ENCODE measurements at regions not wholly inside any gene's neighbourhood (a gene's known extent, or its start where the extent isn't known, plus 50 kb on each side); places are given as distances from the start of the nearest gene placed in this dataset.

DNA sequence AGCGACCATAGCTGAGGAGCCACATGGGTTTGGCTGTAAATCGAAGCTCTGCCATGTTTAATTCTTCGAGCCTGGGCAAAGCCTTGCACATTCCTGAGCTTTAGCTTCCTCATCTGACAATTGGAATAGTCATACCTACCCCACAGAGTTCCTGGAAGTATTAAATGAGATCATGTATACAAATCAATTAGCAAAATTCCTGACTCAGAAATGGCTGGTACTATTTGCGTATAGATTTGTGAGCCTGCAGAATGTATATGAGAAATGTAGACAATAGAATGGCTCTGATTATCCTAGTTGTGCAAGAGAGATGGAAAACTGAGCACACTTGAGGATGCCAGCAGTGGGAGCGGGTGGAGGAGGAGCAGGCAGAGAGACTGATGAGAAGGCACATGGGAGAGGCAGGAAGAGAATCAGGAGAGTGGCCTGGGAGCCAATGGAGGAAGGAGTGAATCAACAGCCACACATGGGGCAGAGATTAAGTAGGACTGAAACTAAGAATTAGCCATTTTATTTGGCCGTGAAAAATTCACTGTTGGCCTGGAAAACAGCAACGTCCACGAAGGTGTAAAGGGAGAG is 128.0 kb upstream of the C1GALT1 start:
- no peaks in the 10 kb centered on the region for H3K9me3 ChIP-seq (ENCODE audit: insufficient read depth in 2 of 2, low read depth in 1 of 2, low read length in 1 of 2)
- POLR2A ChIA-PET (ENCODE audit: partially characterized antibody), result no interaction called here
- DNase-seq (ENCODE audit: low read depth in 1 of 2, low spot score in 2 of 2), result no peak
- no peaks in the 10 kb centered on the region for H4K20me1 ChIP-seq (replicated peaks in 1 of 2; ENCODE audit: control insufficient read depth in 1 of 2, insufficient read depth in 2 of 2, low read length in 2 of 2)
- H4K5ac ChIP-seq (ENCODE audit: insufficient read length, low read depth, low read length), result no peak overlapping the region
- H3K14ac ChIP-seq (ENCODE audit: insufficient read length), result no peak overlapping the region
- no peak overlapping the region for H2BK12ac ChIP-seq (ENCODE audit: low read depth, low read length)
- H4K8ac ChIP-seq (ENCODE audit: extremely low read depth, insufficient read depth, low read length), result no peak overlapping the region
- no peak overlapping the region for H3K23ac ChIP-seq (ENCODE audit: insufficient read length)
- no peak overlapping the region for H3K27ac ChIP-seq (ENCODE audit: low read depth, low read length)
- H3K79me1 ChIP-seq (ENCODE audit: low read depth, low read length), result no peaks in the 10 kb centered on the region
- H2BK5ac ChIP-seq (ENCODE audit: low read depth, low read length), result no peak overlapping the region
- no peaks in the 10 kb centered on the region for H3K23me2 ChIP-seq (ENCODE audit: low read depth, low read length)
- H3K9ac ChIP-seq (replicated peaks in 1 of 4; ENCODE audit: extremely low read depth in 1 of 4, low read depth in 3 of 4, low read length in 3 of 4), result no peak overlapping the region
- H3K56ac ChIP-seq (replicated peaks; ENCODE audit: insufficient read length, low read depth, low read length), result no peak overlapping the region
- no peak overlapping the region for H2BK120ac ChIP-seq (replicated peaks; ENCODE audit: low read depth, low read length)
- no peaks in the 10 kb centered on the region for H3K27me3 ChIP-seq (replicated peaks in 1 of 4; ENCODE audit: control insufficient read depth in 3 of 4, extremely low read depth in 1 of 4, insufficient read depth in 3 of 4, low read length in 3 of 4)
- no peaks in the 10 kb centered on the region for H3K36me3 ChIP-seq (ENCODE audit: control insufficient read depth in 2 of 4, insufficient read depth in 4 of 4, low read length in 3 of 4)
- H3K4me2 ChIP-seq (ENCODE audit: insufficient read depth in 1 of 2, low read depth in 2 of 2, low read length in 2 of 2), result no peak overlapping the region
- TF ChIP-seq RFX5 (IDR thresholded peaks at IDR 0.05; ENCODE audit: borderline replicate concordance, low read depth, low read length) (no peak), RAD21 (IDR thresholded peaks at IDR 0.05 in 1 of 2, conservative IDR thresholded peaks at IDR 0.05 in 1 of 2; ENCODE audit: low read depth in 2 of 2, low read length in 2 of 2) (no peak), CHD2 (IDR thresholded peaks at IDR 0.05; ENCODE audit: low read length) (no peak), SUZ12 (IDR thresholded peaks at IDR 0.05; ENCODE audit: low read length) (no peak), CREB1 (IDR thresholded peaks at IDR 0.05) (no peak), RXRA (IDR thresholded peaks at IDR 0.05; ENCODE audit: insufficient read depth, low read depth, low read length) (no peak), CBX5 (IDR thresholded peaks at IDR 0.05; ENCODE audit: low read depth, low read length) (no peak)
- TF ChIP-seq, protein P1, sequence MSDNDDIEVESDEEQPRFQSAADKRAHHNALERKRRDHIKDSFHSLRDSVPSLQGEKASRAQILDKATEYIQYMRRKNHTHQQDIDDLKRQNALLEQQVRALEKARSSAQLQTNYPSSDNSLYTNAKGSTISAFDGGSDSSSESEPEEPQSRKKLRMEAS (IDR thresholded peaks at IDR 0.05), result no peak
- no peaks in the 10 kb centered on the region for H3K79me2 ChIP-seq (ENCODE audit: control insufficient read depth in 1 of 2, insufficient read depth in 2 of 2, low read length in 2 of 2)
- H2AFZ ChIP-seq (ENCODE audit: low read length), result no peak overlapping the region
- WGBS, 2 experiments (ENCODE audit: extremely low coverage in 1 of 2, insufficient coverage in 1 of 2, insufficient read length in 1 of 2, insufficient replicate concordance in 2 of 2, low coverage in 1 of 2, low lambda C conversion rate in 2 of 2, missing lambda C conversion rate in 1 of 2), result 90% methylated on average over 8 of the region's 8 CpGs; no CpG with 5 or more reads in 1 of the 2 experiments
- H2AK5ac ChIP-seq (ENCODE audit: low read depth, low read length), result no peak overlapping the region
- FAIRE-seq, result no peak
- H3K4ac ChIP-seq (replicated peaks; ENCODE audit: insufficient read length, low read depth, low read length), result no peak overlapping the region
- CTCF ChIA-PET (ENCODE audit: partially characterized antibody), result interaction anchor here (1.2 kb wide), 1 partner anchor 49 kb away, joined by 3 read pairs; no protein-coding TSS in a partner anchor
- H2BK15ac ChIP-seq (ENCODE audit: low read length), result no peak overlapping the region
- H3K4me1 ChIP-seq (replicated peaks in 1 of 4; ENCODE audit: control insufficient read depth in 3 of 4, insufficient read depth in 4 of 4, low read length in 3 of 4), result no peaks in the 10 kb centered on the region
- H2BK20ac ChIP-seq (ENCODE audit: low read length), result no peak overlapping the region
- no peak overlapping the region for H4K91ac ChIP-seq (replicated peaks; ENCODE audit: insufficient read length, low read length)
- H3K4me3 ChIP-seq (ENCODE audit: extremely low read depth in 1 of 4, insufficient read depth in 2 of 4, low read depth in 3 of 4, low read length in 4 of 4), result no peak overlapping the region
- no peak overlapping the region for H3K18ac ChIP-seq (ENCODE audit: extremely low read depth, low read length)
